ENCODE measurements at regions not wholly inside any gene's neighbourhood (a gene's known extent, or its start where the extent isn't known, plus 50 kb on each side); places are given as distances from the start of the nearest gene placed in this dataset.
"Not testable (repeated sequence)": the region's sequence is repeated elsewhere in the genome, so short reads cannot be mapped to it uniquely, and the experiment has no call there.

GRCh38 chr17:21470422-21470821, 94.3 kb downstream of the KCNJ12 start:
- not testable (repeated sequence) for DNase-seq

GRCh38 chr17:21470861-21471260, 94.7 kb downstream of the KCNJ12 start:
- no peak for DNase-seq

GRCh38 chr17:21474815-21475214, 98.7 kb downstream of the KCNJ12 start:
- no peak for DNase-seq

GRCh38 chr17:21475571-21475970, 99.4 kb downstream of the KCNJ12 start:
- no peak for DNase-seq

GRCh38 chr17:21476867-21477266, 100.7 kb downstream of the KCNJ12 start:
- no peak for DNase-seq

- no peak for DNase-seq
Measured at GRCh38 chr17:21482189-21482865, 106.2 kb downstream of the KCNJ12 start.

GRCh38 chr17:21488043-21488442, 111.9 kb downstream of the KCNJ12 start:
- DNase-seq = not testable (repeated sequence)

GRCh38 chr17:21493993-21494392, 117.8 kb downstream of the KCNJ12 start:
- DNase-seq = no peak

- no peak for DNase-seq
Measured at GRCh38 chr17:21495281-21495680, 119.1 kb downstream of the KCNJ12 start.

- no peak for DNase-seq
Measured at GRCh38 chr17:21500064-21500463, 123.9 kb downstream of the KCNJ12 start.

GRCh38 chr17:21501927-21502700, 126.0 kb downstream of the KCNJ12 start:
- DNase-seq = not testable (repeated sequence)

- DNase-seq = no peak
Measured at GRCh38 chr17:21505819-21506815, 130.0 kb downstream of the KCNJ12 start.

GRCh38 chr17:21507806-21508205, 131.6 kb downstream of the KCNJ12 start:
- not testable (repeated sequence) for DNase-seq

- no peak for DNase-seq
Measured at GRCh38 chr17:21508211-21508610, 132.1 kb downstream of the KCNJ12 start.

GRCh38 chr17:21509356-21509755, 133.2 kb downstream of the KCNJ12 start:
- not testable (repeated sequence) for DNase-seq

GRCh38 chr17:21510686-21511362, 134.7 kb downstream of the KCNJ12 start:
- DNase-seq = no peak

- DNase-seq = peak in 1 of 2 experiments; percentile 42
Measured at GRCh38 chr17:21511363-21512195, 135.4 kb downstream of the KCNJ12 start.

GRCh38 chr17:21512307-21513011, 136.3 kb downstream of the KCNJ12 start:
- DNase-seq = no peak

- peak; percentile 51 to 62 for DNase-seq
Measured at GRCh38 chr17:21513012-21513570, 136.9 kb downstream of the KCNJ12 start.

- DNase-seq = not testable (repeated sequence)
Measured at GRCh38 chr17:21514567-21514966, 138.4 kb downstream of the KCNJ12 start.

Data from AML-193 (cell line).